Right ventricle myocardium superior (tissue), 1 donor: ENCODE measurements at regions not wholly inside any gene's neighbourhood (a gene's known extent, or its start where the extent isn't known, plus 50 kb on each side); places are given as distances from the start of the nearest gene placed in this dataset.

ENCODE experiments used
- ATAC-seq: fragments of 200-7000 bp; cut with Tn5 transposase; one replicate; pipeline ENCODE4 v1.9.1; 2020; ENCODE audit warnings: mild to moderate bottlenecking; ENCODE audit not compliant: poor library complexity
- DNase-seq: peaks from one replicate; pipeline ENCODE4 v3.0.0-alpha.2; 2020
- intact Hi-C: fragments of 100-400 bp; cut with DNase I; formaldehyde crosslinking; loops from one replicate; pipeline ENCODE4 v1.11.2; 2022
- donor health status: DM: no; HTN: yes; CAD: no; lungs with severe emphysema.

DNA sequence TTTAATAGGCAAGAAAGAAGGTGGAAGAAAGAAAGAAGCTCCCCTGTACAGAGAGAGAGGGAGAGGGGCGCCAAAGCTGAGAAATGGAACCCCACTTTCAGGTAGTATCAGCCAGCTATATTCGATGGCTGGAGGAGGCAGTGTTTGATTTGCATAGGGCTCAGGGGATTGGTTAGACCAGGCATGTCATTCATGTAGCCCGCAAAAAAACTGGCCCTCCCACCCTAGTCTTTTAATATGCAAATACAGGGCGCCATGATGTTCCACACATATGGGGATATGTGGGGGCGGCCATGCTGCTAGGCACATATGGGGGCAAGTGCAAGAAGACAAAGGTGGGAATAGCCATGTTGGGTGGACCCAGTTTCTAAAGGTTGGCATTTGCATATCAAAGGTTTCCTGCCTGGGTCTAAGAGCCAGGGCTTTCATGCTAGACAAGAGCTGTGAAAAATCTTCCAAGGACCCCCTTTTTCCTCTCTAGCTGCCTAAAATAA, 174.4 kb upstream of the ADRA1B start:
- no peak for ATAC-seq
- intact Hi-C loops, result no loop called here
- DNase-seq, result no peak

DNA sequence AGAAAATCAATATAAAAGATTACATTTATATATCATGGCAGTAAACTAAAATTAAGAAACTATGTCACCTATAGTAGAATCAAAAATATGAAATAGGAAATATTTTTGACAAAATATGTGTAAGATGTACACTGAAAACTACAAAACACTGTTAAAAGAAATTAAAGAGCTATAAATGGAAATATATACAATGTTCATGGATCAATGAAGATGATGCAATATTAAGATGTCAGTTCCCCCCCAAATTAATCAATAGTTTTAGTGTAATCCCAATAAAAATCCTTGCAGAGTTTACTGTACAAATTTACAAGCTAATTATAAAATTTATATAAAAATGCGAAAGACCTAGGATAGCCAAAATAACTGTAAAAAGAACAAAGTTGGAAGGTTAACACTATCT, 173.0 kb upstream of the ADRA1B start:
- DNase-seq, result no peak
- intact Hi-C loops, result no loop called here
- no peak for ATAC-seq

DNA sequence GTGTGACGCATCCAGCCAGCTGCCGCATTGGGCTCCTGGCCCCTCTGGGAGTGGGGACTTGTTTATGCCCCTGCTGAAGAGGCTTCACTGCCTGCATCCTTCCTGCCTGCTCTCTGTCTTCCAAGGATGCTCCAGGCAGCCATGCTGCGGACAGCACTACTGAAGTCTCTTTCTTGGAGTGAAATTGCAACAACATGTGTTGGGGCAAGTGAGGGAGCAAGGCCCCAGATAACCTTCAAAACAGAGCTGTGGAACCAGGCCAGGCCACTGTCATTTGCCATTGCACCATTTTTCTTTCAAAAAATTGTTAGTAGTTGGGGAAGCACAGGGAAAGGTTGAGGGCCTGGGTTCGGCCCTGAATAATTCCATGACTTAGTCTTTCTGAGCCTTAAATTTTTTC, 169.6 kb upstream of the ADRA1B start:
- ATAC-seq (no peak), DNase-seq (no peak)
- intact Hi-C loops, result no loop called here

DNA sequence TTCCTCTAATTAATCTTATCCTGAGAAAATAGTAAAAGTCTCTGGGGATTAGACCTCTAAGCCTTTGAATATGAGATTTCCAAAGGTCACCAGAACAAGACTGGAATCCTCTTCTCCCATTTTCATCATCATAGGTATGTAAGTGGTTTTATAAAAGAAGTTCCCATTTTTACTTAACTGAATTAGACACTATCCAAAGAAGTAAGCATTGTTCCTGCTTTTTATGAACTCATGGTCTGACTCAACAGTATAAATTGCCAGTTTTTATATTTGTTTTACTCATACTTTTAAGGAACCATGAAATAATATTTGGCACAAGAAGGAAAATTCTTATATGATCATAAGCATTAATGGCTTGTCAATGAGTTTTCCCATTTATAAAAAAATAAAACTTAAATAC, 167.1 kb upstream of the ADRA1B start:
- DNase-seq, result no peak
- no peak for ATAC-seq
- intact Hi-C loops, result no loop called here

DNA sequence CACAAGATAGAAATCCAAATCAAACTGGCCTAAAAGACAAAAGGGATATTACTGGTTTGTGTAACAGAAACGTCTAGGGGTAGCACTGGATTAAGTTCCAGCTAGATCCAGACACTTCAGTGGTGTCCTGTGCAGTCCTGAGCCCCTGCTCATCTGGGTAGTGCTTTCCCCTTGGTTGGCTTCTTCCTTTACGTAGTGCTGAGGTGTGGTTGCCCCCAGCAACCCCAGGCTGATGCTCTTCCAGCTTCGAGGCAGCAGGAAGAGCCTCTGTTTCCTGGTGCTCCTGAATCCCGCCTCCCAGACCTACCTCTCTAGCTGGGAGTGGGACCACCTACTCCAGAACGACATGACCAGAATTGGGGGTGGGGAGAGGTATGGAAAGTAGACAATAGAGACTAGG, 166.1 kb upstream of the ADRA1B start:
- ATAC-seq (no peak), DNase-seq (no peak)
- intact Hi-C loops, result no loop called here

DNA sequence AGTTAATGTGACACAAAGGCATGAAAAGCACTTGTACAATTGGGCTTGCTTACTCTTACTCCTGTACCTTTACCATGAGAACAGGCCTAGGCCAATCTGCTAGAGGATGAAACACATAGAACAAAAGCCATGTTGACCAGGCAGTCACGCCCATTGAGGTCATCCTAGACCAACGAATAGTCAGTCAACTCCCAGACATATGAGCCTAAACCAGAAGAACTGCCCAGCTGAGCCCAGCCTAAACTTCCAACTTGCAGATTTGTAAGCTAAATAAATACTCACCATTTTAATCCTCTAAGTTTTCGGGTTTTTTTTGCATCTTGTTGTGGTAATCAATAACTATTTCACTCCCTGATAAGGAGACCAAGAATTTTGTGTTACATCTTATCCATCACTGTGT, 164.8 kb upstream of the ADRA1B start:
- no peak for DNase-seq
- intact Hi-C loops, result no loop called here
- no peak for ATAC-seq

DNA sequence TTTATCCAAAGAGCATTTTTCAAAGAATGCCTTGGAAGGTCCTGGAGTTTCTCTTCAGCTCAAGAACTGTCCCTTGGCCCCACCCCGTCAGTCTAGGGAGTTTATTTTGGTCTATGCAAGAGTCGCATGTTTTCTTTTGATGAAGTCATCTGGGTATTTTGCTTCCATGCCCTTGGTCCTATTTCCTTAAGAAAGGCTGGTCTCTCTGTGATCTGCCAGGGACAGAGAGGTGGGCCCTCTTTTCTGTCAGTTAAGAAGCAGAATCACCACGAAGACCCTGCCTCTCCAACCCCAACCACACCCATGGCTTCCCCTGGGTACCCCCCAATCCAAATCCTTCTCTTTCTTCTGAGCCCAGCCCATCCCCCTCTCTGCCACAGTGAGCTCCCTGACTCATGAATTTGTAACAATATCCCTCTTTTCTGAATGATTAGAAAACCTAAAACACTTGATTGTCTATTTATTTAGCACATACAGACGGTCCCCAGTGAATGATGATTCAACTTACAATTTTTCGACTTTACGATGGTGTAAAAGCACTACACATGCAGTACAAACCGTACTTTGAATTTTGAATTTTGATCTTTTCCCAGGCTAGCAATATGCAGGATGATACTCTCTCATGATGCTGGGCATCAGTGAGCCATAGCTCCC, 163.5 kb upstream of the ADRA1B start:
- ATAC-seq (no peak), DNase-seq (no peak)
- intact Hi-C loops, result no loop called here

DNA sequence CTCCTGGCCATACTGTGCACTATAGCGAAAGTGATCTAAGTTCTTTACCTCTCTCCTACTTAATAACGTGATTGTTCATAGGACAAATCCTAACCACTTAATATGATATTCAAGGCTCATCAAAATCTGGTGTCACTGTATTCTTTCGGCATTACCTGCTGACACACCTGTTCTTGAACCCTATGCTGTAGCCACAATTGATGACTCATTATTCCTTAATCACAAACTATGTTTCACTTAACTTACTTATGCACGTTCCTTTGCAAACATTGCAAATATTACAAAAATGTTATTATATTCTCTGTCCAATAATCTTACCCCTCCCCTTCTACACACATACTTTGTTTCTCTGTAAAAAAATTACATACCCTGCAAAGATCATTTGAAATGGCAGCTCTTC, 158.1 kb upstream of the ADRA1B start:
- ATAC-seq (no peak), DNase-seq (no peak)
- intact Hi-C loops, result no loop called here

DNA sequence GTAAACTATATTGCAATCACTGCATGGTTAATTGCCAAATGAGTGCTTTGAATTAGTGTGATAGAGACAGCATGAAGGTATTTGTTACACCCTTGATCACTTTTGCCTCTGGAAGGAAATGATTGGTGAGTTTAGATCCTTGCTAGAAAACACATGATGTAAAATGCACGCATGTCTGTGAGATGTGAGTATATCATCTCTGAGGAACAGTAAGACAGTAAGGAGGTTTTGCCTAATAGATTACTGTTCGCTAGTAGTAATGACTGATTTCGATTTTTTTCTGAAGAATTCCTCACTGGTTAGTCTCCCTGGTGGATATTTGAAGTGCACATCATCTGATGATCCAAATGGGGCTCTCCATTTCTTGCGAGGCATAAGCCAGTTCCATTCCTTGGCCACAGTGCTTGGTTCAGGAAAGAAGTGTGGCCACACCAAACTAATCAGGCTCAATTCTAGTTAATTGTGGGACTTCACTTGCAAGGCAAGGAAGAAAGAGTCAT, 156.4 kb upstream of the ADRA1B start:
- intact Hi-C loops, result no loop called here
- no peak for DNase-seq
- ATAC-seq, result no peak

DNA sequence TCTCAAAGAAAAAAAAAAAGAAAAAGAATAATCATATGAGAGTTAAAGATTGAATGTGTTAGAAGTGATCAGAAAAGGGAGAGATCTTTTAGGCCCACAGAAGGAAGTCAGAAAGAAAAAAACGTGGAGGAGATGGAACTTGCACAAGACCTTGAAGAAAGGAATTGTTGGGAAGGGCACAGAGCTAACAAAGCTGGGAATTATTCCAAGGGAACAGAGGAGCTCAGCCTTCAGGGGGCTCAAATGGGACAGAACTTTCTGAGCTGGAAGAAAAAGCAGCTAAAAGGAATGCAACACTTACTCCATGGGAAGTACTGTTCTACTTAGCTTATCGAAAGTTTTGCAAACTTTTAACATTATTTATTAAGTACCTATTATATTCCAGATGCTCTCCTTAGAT, 153.4 kb upstream of the ADRA1B start:
- DNase-seq, result no peak
- intact Hi-C loops, result no loop called here
- ATAC-seq, result peak; percentile 16

DNA sequence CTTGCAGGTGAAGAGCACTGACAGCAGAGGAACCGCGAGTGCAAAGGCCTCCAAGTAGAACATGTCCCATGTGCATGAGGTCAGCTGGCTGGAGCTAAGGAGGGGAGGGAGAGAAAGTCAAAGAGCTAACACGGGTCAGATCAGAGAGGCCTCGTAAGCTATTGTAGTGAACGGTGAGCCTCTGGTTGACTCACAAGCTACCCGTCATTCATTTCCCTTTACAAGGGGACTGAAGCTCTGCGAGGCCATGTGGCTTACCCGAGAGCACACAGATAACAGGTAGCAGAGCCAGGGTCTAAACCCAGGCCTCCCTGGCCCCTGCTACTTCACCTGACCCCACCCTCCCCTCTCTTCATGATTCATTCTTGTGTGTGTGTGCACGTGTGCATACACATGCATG, 152.7 kb upstream of the ADRA1B start:
- DNase-seq (no peak), ATAC-seq (peak; percentile 30)
- intact Hi-C loops, result no loop called here

DNA sequence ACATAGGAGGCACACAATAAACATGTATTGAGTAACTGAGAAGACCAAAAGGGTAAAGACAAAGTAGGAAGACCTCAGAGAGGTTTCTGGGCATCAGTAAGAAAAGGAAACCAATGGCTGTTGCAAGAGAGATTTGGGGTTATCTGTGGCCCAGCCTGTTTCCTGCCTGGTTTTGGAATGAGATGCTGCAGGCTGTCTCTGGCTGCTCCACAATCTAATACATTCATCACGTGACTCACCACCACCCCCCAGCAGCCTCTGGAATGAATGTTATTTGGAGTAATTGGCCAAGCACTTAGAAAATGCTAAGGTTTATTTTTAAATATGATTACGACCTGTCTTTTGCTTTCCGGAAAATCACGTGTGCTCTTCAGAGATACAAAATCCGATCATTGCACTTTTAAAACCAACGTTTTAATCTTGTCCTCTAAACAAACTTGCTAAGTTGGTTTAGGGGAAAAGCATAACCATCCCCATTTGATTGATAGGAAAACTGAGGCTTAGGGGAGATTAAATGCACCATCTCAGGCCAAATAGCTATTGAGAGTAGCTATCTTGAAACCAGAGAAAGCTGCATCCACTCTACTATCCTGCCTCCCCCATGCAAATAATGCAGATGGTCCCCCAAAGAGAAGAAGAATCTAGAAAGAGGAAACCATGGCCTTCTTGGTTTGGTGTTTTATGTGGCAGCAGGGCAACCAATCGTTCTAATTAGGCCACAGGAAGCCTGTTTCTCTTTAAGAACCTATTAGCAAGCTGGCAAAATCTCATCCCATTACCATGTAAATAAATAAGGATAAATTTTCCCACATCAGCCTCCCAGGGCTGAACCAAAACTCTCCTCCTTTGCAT, 151.8 kb upstream of the ADRA1B start:
- intact Hi-C loops, result no loop called here
- ATAC-seq, result peak; percentile 70
- DNase-seq, result no peak

DNA sequence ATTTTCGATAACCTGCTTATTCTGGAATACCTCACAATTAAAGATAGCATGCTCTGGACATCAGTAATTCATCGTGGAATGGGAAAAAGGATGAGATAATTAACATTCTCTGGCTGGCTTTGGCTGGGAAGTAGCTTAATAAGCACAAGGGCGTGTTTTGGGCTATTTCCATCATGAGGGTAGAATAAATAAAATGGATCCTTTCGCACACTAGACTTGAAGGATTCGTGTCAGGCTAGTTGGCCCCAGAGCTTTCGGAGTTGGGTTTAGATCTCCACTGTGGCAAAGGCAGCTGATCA, 151.2 kb upstream of the ADRA1B start:
- intact Hi-C loops, result no loop called here
- no peak for ATAC-seq
- DNase-seq, result no peak

DNA sequence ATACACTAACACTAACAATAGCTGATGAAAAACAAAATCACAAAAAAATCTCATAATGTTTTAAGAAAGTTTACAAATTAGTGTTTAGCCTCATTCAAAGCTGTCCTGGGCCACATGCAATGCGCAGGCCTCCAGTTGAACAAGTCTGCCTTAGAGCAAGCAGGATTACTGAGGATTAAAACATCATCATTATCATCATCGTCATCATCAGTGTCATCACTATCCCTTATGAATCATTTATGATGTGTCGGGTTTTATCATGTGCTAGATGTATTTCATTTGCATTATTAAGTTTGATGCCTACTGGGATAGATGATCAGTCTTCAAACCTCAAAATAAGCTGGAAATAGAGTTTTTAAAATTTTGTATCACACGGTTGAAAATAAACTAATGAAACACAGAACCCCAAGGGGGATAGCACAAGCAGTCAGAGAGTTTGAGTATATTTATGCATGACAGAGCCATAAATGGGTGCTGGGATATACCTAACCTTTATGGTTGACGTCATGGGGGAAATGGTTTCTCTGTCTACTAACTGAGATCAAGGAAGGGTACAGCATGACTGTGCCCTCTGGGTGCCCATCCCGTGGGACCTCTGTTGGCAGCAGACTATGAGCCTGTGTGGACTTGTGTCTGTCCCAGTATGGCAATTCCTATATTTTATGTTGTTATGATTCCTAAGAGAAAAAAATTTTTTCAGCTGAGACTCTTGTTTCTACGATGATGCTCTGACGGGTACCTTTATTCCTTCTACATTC, 150.3 kb upstream of the ADRA1B start:
- ATAC-seq (no peak), DNase-seq (no peak)
- intact Hi-C loops, result no loop called here

DNA sequence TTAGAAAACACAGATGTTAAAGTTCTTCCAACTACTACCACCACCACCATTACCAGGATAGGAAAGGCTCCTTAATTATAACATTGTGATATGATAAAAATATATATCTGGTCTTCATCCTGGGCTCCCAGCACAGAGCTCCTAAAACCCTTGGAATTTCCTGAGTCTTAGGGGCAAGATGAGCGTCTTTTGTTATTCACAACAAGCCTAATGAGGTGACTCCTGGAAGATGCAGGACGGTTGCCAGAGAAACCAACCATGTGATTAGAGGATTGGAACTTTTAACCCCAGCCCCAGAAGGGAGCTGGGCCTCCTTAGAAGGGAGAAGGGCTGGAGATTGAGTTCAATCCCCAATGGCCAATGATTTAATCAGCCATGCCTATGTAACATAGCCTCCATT, 148.0 kb upstream of the ADRA1B start:
- ATAC-seq, result no peak
- intact Hi-C loops, result no loop called here
- DNase-seq, result no peak

DNA sequence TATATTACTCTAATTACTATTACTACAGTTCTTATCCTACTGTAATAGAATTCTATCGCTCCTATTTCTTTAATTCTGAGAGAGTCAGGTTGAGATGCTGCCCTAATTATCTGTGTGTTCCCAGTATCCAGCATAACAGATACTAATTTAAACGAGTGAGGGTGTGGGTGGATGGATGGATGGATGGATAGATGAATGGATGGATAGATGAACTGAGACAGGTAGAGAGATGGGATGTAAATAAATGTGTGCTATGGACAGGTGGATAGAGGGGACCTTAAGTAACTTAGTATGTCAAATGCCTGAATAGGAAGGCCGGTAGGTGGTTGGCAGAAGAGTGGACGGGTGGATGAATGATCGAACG, 143.6 kb upstream of the ADRA1B start:
- no peak for ATAC-seq
- no peak for DNase-seq
- intact Hi-C loops, result no loop called here

DNA sequence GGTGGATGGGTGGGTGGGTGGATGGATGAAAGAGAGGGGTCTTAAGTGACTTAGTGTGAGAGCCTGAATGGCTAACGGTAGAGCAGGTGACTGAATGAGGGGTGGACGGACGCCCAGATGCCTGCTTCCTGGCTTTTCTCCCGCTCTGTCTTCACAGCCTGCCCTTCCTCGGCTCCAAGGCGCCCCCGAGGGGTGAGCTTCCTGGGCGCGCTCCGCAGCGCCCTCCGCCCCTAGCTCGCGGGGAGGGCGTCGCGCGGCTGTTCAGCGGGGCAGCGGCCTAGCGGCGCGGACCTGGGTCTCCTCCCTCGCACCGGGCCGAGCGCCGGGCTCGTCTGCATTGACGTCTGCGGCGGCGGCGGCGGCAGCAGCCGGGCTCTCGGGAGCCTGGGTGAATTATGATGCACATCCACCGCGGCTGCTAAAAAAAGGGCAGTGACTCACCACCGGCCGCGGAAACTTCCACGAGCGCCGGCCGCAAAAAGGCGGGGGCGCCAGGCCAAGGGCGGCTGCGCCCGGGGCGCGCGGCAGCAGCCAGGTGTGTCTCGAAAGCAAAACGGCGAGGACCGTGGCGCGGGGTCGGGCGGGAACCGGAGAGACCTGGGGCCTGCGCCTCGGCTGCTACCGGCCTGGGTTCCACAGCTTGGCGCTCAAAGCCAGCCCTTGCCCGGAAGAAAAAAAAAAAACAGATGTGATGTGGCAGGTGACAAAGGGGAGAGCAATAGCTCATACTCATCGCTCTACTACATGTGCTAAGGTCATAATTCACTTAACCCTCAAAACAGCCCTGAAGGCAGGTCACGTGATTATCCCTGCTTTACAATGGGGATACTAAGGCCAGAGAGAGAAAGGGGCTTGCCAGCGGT, 143.0 kb upstream of the ADRA1B start:
- peak; percentile 86 for DNase-seq
- intact Hi-C loops, result no loop called here
- peak; percentile 98 for ATAC-seq

DNA sequence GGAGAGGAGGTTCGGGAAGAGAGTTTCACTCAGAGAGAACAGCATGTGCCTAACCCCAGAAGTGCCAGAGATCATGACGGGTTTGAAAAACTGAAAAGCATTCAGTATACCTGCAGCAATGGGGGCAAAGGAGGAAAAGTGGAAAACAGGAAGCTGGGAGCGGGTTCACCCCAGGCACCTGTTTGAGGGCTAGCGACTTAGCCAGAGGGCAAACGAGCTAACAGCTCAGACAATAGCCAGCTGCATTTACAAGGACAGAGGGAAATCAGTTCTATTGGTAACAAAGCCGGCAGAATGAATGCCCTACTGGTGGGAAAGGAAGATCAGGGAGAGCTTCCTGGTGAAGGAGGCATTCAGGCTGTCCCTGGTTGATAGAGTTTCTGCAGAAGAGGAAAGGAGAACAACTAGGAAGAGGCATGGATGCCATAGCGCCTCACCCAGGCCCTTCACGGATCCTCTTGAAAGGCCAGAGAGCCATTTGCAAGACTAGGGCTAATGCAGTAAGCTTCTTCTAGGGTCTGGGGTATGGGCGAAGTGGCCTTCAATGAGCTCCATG, 141.7 kb upstream of the ADRA1B start:
- intact Hi-C loops, result no loop called here
- ATAC-seq, result no peak
- no peak for DNase-seq

DNA sequence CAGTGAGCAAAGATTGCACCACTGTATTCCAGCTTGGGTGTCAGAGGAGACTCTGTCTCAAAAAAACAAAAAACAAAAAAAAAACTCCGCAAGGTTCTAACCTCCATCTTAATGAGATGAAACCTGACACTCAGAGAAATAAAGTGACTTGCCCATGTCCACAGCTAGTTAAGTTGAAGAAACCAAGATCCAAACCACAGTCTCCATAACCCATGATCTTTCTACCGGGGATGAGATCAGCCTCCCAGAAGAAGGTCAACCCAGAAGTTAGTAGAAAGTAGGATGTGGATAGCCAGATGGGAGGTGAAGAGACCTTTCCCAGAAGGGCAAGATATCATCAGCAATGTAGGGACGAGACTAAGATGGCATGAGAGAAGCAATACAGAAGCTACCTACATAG, 140.4 kb upstream of the ADRA1B start:
- no peak for DNase-seq
- no peak for ATAC-seq
- intact Hi-C loops, result no loop called here
